A673 (cell line): ENCODE measurements at regions not wholly inside any gene's neighbourhood (a gene's known extent, or its start where the extent isn't known, plus 50 kb on each side); places are given as distances from the start of the nearest gene placed in this dataset.

Experiments
- BruUV-seq: library from RNA; stranded (reverse); fragments of 400-500 nt; replicated peaks from 2 replicates; lab custom pipeline; 2021; lab: Mats Ljungman, UMichigan
- CTCF ChIA-PET: fragments of 300-600 bp; sonication (Branson Sonifier 250); formaldehyde crosslinking; loops from one replicate; lab custom pipeline; 2022; ENCODE audit warnings: antibody characterized with exemption; lab: Charles Lee
- POLR2A ChIA-PET: fragments of 300-600 bp; sonication (Branson Sonifier 250); formaldehyde crosslinking; loops from one replicate; lab custom pipeline; 2022; ENCODE audit warnings: antibody characterized with exemption; ENCODE audit not compliant: low non-redundant PET; lab: Charles Lee
- DNase-seq: peaks from one replicate; pipeline ENCODE4 v3.0.0-alpha.2; 2015; ENCODE audit warnings: low spot score
- H3K27ac ChIP-seq: fragments of 200-600 bp; sonication (generic); 2 replicates; pipeline ENCODE4 v1.5.1; 2016; ENCODE audit warnings: mixed run types, low read depth, mild to moderate bottlenecking, mixed read lengths, antibody characterized with exemption, low read length; ENCODE audit not compliant: poor library complexity, severe bottlenecking
- H3K27me3 ChIP-seq: fragments of 200-600 bp; sonication (generic); replicated peaks from 2 replicates; pipeline ENCODE4 v1.6.1; 2017; ENCODE audit warnings: mixed run types, low read depth, mild to moderate bottlenecking, mixed read lengths, antibody characterized with exemption, low read length; ENCODE audit not compliant: insufficient read depth, poor library complexity
- H3K36me3 ChIP-seq: fragments of 200-600 bp; sonication (generic); 2 replicates; pipeline ENCODE4 v1.6.1; 2016; ENCODE audit warnings: mixed run types, mild to moderate bottlenecking, mixed read lengths, antibody characterized with exemption, low read length; ENCODE audit not compliant: insufficient read depth, poor library complexity, severe bottlenecking
- H3K4me1 ChIP-seq: fragments of 200-600 bp; sonication (generic); 2 replicates; pipeline ENCODE4 v1.6.1; 2017; ENCODE audit warnings: mixed run types, mild to moderate bottlenecking, mixed read lengths, antibody characterized with exemption, low read length; ENCODE audit not compliant: insufficient read depth, poor library complexity, severe bottlenecking
- H3K4me3 ChIP-seq: fragments of 200-600 bp; sonication (generic); 2 replicates; pipeline ENCODE4 v1.5.1; 2016; ENCODE audit warnings: low read depth, mixed run types, mild to moderate bottlenecking, mixed read lengths, low read length; ENCODE audit not compliant: poor library complexity, severe bottlenecking
- H3K9me3 ChIP-seq: fragments of 200-600 bp; sonication (generic); 2 replicates; pipeline ENCODE4 v1.6.1; 2016; ENCODE audit warnings: mixed run types, low read depth, mild to moderate bottlenecking, mixed read lengths, antibody characterized with exemption, low read length; ENCODE audit not compliant: poor library complexity, severe bottlenecking
- CTCF ChIP-seq: fragments of 300-800, 200-600 bp; sonication (generic); conservative IDR thresholded peaks from 2 replicates; pipeline ENCODE4 v1.5.1; 2017; ENCODE audit warnings: low read depth, mild to moderate bottlenecking, antibody characterized with exemption, low read length, moderate library complexity, mixed read lengths
- EZH2 ChIP-seq: fragments of 200-600 bp; sonication (generic); IDR thresholded peaks from 2 replicates; pipeline ENCODE4 v1.6.1; 2017; ENCODE audit warnings: borderline replicate concordance, low read depth, mild to moderate bottlenecking, mixed read lengths, antibody characterized with exemption, low read length; ENCODE audit not compliant: poor library complexity, severe bottlenecking
- intact Hi-C: fragments of 100-400 bp; cut with micrococcal nuclease; formaldehyde crosslinking; loops from one replicate; pipeline ENCODE4 v1.10.0; 2022; ENCODE audit not compliant: unreplicated experiment

GRCh38 chr3:34179716-34180115 is 381.3 kb downstream of the PDCD6IP start:
- no peak for TF ChIP-seq EZH2
- no peak for TF ChIP-seq CTCF
- DNase-seq: no peak
- H3K36me3 ChIP-seq: no peaks in the 10 kb centered on the region
- POLR2A ChIA-PET: no interaction called here
- BruUV-seq: no TSS peak
- CTCF ChIA-PET: no interaction called here
- no peaks in the 10 kb centered on the region for H3K9me3 ChIP-seq
- H3K27ac ChIP-seq: no peak overlapping the region
- no peak overlapping the region for H3K4me3 ChIP-seq
- H3K27me3 ChIP-seq: no peaks in the 10 kb centered on the region
- intact Hi-C loops: no loop called here
- peaks cover 25% of the 10 kb centered on the region for H3K4me1 ChIP-seq

- CTCF ChIA-PET: no interaction called here
- no peak for DNase-seq
- intact Hi-C loops: no loop called here
- Histone ChIP-seq H3K36me3 (no peaks in the 10 kb centered on the region), H3K9me3 (no peaks in the 10 kb centered on the region), H3K4me1 (peaks cover 18% of the 10 kb centered on the region), H3K27me3 (no peaks in the 10 kb centered on the region), H3K27ac (no peak overlapping the region), H3K4me3 (no peak overlapping the region)
- no TSS peak for BruUV-seq
- POLR2A ChIA-PET: no interaction called here
- TF ChIP-seq CTCF (no peak), EZH2 (no peak)
Measured at GRCh38 chr3:34180532-34180931, 382.1 kb downstream of the PDCD6IP start.

DNA sequence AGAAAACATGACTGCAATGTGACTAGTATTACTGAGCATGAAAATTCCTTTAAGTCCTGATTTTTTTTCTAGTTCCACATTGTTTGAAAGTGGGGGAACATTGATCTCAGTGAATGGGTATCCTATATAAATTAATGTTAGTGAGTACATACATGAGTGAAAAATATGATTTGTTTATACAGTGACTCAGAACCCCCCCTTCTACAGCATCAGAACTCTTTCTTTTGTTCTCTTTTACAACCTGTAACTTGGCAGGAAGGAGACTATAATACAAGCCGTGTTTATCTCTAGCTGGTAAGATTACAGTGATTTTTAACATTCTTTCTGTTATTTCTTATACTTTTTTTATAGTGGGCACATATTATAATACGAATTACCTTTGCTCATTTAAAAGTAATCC is 384.7 kb downstream of the PDCD6IP start:
- Histone ChIP-seq H3K9me3 (no peaks in the 10 kb centered on the region), H3K4me1 (peaks cover 14% of the 10 kb centered on the region), H3K36me3 (no peaks in the 10 kb centered on the region), H3K27me3 (no peaks in the 10 kb centered on the region), H3K27ac (no peak overlapping the region), H3K4me3 (no peak overlapping the region)
- ChIA-PET CTCF (no interaction called here), POLR2A (no interaction called here)
- no TSS peak for BruUV-seq
- DNase-seq: no peak
- intact Hi-C loops: no loop called here
- TF ChIP-seq CTCF (no peak), EZH2 (no peak)
